NCI-H748 (cell line): ENCODE measurements at regions not wholly inside any gene's neighbourhood (a gene's known extent, or its start where the extent isn't known, plus 50 kb on each side); places are given as distances from the start of the nearest gene placed in this dataset.
"Not testable (repeated sequence)": the region's sequence is repeated elsewhere in the genome, so short reads cannot be mapped to it uniquely, and the experiment has no call there.

Source experiments
- DNase-seq: peaks from one replicate; lab custom pipeline; 2025; ENCODE audit not compliant: unreplicated experiment; lab: John Stamatoyannopoulos, UW

DNA sequence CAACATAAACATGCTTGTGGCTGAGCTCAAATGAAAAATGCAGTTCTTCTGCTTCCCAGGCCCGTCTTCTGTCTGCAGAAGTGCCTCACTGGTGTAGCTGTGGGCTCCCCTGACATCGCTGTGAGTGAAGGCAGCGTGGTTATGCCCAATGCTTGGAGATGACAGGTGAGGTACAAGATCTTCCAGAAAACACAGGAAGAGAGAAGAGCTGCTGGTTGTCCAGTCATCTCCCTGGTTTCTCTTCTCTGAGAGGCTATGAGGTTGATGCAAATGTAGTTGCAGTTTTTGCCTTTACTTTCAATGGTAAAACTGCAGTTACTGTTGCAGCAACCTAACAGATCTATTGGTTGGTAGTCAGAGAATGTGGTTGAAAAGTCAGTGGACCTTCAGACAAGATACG lies 223.6 kb downstream of the GATA3 start:
- DNase-seq = no peak

GRCh38 chr10:8279598-8279997 lies 225.1 kb downstream of the GATA3 start:
- DNase-seq = no peak

GRCh38 chr10:8280946-8281345 lies 226.5 kb downstream of the GATA3 start:
- DNase-seq = no peak

GRCh38 chr10:8282340-8282739 lies 227.9 kb downstream of the GATA3 start:
- DNase-seq = no peak

DNA sequence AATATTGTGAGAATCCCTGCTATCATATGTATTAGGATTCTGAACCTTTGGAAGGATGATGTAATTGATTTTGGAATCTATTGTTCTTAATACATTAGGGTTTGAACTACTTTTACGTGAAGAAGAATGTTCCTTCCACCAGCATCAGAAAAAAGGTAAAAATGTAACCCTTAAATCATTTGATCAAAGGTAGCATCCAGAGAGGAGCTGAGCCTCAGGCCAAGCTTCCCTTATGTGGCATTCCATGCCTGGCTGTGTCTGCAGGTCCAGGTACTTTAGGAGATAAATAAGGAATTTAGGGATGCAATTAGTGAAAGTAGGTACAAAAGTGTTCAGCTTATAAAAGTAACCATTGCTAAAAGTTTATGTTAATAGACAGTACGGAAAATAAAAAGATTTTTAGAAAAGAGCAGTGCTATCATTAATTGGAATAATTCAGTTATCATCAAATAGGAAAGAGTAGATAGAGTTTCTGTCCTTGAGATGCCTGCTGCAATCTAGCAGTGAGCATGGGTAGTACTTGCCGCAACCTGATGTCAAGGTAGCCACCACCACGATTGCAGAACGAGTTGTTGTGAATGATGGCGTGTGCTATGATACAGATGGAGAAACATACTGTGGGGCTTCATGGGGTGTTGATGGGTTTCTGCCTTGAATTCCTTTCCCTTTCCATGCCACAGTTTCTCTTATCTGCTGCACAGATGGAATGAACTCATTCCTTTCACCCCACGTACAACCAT lies 228.8 kb downstream of the GATA3 start:
- no peak for DNase-seq

DNA sequence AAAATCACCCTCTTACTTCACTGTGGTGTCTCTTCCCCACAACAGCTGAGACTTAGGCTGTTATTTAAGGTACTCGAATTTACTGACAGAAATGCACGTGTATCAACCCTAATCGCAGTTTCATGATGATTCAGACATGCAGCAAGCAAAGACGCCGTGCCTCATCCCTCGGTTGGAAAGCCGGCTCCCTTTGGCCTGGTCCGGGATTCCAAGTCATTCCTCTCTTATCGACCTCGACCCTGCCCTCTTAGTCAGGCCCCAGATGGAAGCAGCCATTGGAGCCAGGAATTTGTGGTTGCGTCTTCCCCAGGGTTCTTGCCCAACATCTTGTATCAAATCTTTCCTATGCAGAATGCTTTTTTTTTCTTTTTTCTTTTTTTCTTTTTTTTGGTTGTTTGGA lies 229.5 kb downstream of the GATA3 start:
- no peak for DNase-seq

GRCh38 chr10:8285970-8286369 lies 231.5 kb downstream of the GATA3 start:
- DNase-seq = not testable (repeated sequence)

GRCh38 chr10:8288600-8288999 lies 234.1 kb downstream of the GATA3 start:
- DNase-seq = no peak

DNA sequence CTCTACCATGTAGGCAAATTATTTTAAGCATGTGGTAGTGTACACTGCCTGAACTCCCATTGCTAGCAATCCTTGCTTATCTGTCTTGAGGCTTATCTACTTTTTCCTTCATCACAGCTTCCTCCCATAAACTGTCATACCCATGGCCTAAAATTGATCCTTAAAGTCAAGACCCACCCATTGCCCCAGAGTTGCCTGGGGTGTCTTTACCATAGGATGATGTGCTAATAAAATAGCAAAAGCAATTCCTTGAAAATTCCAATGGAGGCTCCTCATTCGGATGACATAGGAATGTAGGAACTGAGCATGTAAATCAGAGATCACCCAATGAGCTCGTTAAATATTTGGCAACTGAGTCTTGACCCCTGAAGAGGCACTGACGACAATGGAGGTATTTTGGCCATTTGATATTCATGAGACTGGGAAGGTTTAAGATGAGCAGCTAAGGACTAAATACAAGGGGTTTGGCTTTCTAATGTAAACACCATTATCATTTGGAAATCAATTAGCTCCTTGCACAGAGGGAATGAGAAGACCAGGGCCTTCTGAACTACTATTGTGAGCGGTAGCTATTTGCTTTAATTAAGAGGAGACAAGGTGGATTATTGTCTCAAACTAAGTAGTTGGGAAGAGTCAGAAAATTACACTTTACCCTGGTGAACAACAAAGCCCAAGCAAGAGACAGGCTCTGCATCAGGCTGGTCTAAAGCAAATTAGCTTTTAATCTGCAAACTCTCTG lies 234.9 kb downstream of the GATA3 start:
- DNase-seq = no peak

GRCh38 chr10:8294779-8295178 lies 240.3 kb downstream of the GATA3 start:
- no peak for DNase-seq

DNA sequence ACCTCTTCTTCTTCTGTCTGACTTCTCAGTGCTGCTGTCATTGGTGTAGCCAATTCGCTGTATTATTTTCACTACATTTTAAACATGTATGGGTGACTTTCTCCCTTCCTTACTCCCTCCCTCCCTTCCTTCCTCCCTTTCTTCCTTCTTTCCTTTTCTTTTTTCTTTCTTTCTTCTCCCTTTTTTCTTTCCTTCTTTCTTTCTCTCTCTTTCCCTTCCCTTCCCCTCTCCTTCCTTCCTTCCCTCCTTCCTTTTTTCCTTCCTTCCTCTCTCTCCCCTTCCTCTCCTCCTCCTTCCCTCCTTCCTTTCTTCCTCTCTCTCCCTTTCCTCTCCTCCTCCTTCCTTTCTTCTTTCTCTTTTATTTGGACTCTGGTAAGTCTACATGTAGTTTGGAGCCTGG lies 240.8 kb downstream of the GATA3 start:
- DNase-seq = no peak

- DNase-seq = no peak
These were observed 241.7 kb downstream of the GATA3 start for GRCh38 chr10:8296090-8296733.

- DNase-seq = no peak
These were observed 242.2 kb downstream of the GATA3 start for GRCh38 chr10:8296734-8297101.

DNA sequence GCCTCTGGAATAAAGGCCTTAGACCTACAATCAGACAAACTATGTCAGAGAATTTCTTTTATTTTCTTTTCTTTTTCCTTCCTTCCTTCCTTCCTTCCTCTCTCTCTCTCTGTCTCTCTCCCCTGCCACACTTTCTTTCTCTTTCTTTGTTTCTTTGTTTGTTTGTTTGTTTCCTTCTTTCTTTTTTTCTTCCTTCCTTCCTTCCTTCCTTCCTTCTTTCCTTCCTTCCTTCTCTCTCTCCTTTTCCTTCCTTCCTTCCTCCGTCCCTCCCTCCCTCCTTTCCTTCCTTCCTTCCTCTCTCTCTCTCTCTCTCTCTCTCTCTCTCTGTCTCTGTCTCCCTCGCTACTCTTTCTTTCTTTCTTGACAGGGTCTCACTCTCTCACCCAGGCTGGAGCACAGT lies 242.6 kb downstream of the GATA3 start:
- no peak for DNase-seq

- DNase-seq = no peak
These were observed 243.5 kb downstream of the GATA3 start for GRCh38 chr10:8297959-8298358.

- no peak for DNase-seq
These were observed 244.5 kb downstream of the GATA3 start for GRCh38 chr10:8298896-8299570.

- no peak for DNase-seq
These were observed 246.4 kb downstream of the GATA3 start for GRCh38 chr10:8300925-8301324.

GRCh38 chr10:8301333-8301732 lies 246.8 kb downstream of the GATA3 start:
- DNase-seq = no peak

GRCh38 chr10:8301831-8302230 lies 247.3 kb downstream of the GATA3 start:
- no peak for DNase-seq

- no peak for DNase-seq
These were observed 248.1 kb downstream of the GATA3 start for GRCh38 chr10:8302565-8302964.

DNA sequence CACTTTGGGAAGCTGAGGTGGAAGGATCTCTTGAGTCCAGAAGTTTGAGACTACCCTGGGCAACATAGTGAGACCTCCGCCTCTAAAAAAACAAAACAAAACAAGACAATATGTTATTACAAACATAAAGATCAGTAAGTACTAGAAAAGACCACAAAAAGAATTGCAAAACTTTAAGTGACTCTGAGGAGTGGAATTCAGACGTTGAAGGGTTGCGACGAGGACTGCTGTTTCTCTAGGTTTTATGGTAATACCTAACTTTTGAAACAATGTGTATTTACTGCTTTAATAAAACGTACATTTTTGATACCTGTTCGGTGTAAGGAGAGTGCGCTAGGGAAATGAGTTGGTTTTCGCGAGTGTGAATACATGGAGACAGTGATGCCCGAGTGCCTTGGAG lies 250.4 kb downstream of the GATA3 start:
- no peak for DNase-seq
